GM18520 (cell line): ENCODE measurements at regions not wholly inside any gene's neighbourhood (a gene's known extent, or its start where the extent isn't known, plus 50 kb on each side); places are given as distances from the start of the nearest gene placed in this dataset.
"Not testable (repeated sequence)": the region's sequence is repeated elsewhere in the genome, so short reads cannot be mapped to it uniquely, and the experiment has no call there.

Experiments used
- ATAC-seq: cut with Tn5 transposase; IDR thresholded peaks from one replicate; pipeline ENCODE4 v1.9.1; 2021; ENCODE audit not compliant: unreplicated experiment

- no peak for ATAC-seq
Observed at GRCh38 chr19:29154163-29154562, 58.8 kb downstream of the UQCRFS1 start.

GRCh38 chr19:29145756-29146155, 67.2 kb downstream of the UQCRFS1 start:
- no peak for ATAC-seq

DNA sequence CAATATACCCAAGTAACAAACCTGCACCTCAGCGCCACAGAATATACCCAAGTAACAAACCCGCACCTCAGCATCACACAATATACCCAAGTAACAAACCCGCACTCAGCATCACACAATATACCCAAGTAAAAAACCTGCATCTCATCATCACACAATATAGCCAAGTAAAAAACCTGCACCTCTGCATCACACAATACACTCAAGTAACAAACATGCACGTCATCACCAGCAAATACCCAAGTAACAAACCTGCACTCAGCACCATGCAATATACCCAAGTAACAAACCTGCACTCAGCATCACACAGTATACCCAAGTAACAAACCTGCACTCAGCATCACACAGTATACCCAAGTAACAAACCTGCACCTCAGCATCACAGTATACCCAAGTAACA, 69.8 kb downstream of the UQCRFS1 start:
- ATAC-seq, result no peak

DNA sequence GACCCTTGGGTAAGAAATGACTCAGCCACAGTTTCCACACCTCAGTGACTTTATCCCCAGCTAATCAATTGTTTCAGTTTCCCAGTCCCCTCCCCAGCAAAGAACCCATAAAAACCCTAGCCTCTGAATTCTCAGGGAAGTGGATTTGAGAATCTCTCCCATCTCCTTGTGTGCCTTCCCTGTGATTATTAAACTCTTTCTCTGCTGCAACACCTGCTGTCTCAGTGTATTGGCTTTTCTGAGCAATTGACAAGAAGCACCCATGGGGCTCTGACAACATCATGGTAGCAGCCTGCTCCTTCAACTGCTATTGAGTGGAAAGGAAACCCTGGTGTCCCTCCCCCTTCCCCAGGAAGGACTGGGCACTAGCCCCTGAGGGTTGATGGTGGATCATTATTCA, 73.7 kb downstream of the UQCRFS1 start:
- ATAC-seq, result no peak

GRCh38 chr19:29138206-29138605, 74.7 kb downstream of the UQCRFS1 start:
- not testable (repeated sequence) for ATAC-seq

DNA sequence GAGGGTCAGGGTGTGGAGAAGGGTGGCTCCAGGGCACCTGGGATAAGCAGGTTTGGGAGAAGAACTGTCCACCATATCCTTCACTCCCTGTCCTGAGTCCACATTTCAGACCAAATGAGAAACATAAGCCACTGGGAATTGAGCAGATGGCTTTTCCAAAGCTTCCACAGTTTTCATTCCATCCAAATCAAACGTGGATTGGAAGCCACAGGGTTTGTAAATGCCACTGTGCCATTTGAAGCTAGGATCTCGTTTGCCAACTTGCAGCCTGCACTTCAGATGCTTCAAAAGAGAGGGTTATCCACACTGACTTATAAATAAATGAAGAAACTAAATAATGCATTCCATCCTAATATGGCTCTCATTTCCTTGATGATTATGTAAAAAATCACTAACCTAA, 81.5 kb downstream of the UQCRFS1 start:
- no peak for ATAC-seq

GRCh38 chr19:29129148-29129547, 83.8 kb downstream of the UQCRFS1 start:
- ATAC-seq, result no peak

- ATAC-seq, result no peak
Observed at GRCh38 chr19:29128203-29128602, 84.7 kb downstream of the UQCRFS1 start.

DNA sequence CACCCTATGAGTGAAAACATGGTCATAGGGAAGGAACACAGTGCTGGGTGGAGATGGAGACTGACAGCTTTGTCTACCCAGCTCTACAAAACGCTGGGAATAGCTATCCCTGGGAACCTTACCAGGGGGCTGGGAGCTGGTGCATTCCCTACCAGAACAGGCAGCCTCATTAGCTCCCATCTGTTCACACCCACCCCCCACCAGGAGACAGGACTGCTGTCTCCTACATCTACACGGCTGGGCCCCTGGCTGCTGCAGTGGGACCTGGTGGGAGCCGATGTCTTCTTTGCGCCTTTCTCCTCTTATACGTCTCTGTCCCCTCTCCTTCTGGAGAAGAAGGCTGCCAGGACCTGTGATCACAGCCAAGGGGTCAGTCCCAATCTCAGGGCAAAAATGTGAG, 90.8 kb downstream of the UQCRFS1 start:
- no peak for ATAC-seq

- no peak for ATAC-seq
Observed at GRCh38 chr19:29121684-29122083, 91.3 kb downstream of the UQCRFS1 start.

GRCh38 chr19:29120466-29120865, 92.5 kb downstream of the UQCRFS1 start:
- no peak for ATAC-seq

DNA sequence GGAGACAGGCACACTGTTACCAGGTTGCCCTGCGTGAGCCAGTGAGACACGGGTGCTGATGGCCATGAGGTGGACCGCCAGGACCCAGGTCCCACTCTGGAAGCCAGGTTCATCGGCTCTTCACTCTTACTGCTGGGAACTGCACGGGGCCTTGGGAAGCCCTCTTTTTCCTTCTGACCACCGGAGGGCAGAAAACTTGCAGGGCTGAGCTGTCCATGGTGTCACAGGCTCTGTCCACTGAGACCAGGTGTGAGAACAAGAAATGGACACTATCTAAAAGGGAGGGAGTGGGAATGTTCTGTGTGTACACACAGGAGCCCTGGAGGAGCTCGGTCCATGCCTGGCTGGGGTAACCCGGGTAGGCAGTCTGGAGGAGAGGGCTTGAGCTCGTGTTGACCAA, 93.4 kb downstream of the UQCRFS1 start:
- ATAC-seq, result no peak

GRCh38 chr19:29118389-29118788, 94.6 kb downstream of the UQCRFS1 start:
- no peak for ATAC-seq

GRCh38 chr19:29117926-29118325, 95.0 kb downstream of the UQCRFS1 start:
- ATAC-seq, result no peak

GRCh38 chr19:29115181-29115580, 97.8 kb downstream of the UQCRFS1 start:
- no peak for ATAC-seq

GRCh38 chr19:29113838-29114237, 99.1 kb downstream of the UQCRFS1 start:
- ATAC-seq, result no peak

DNA sequence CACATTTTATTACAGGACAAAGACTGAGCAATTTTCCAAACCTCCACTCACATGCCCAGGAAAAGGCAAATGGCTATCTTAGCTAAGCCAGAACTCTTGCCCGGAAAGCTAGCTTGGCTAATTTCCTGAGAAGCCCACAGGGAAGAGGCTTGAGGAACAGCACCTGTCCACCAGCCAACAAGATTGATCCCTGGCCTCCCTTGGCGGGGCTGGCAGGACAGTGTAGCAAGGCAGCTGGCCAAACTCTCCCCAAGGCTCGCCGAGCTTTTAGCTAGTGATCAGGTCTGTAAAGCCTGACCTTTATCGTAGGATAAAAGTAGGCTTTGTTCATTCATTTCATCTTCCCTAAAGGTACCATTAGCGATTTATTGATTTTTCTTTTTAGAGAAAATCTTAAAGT, 101.4 kb downstream of the UQCRFS1 start:
- no peak for ATAC-seq

- ATAC-seq, result no peak
Observed at GRCh38 chr19:29107831-29108230, 105.1 kb downstream of the UQCRFS1 start.

- ATAC-seq, result no peak
Observed at GRCh38 chr19:29106346-29106885, 106.5 kb downstream of the UQCRFS1 start.

GRCh38 chr19:29105629-29106292, 107.2 kb downstream of the UQCRFS1 start:
- no peak for ATAC-seq

DNA sequence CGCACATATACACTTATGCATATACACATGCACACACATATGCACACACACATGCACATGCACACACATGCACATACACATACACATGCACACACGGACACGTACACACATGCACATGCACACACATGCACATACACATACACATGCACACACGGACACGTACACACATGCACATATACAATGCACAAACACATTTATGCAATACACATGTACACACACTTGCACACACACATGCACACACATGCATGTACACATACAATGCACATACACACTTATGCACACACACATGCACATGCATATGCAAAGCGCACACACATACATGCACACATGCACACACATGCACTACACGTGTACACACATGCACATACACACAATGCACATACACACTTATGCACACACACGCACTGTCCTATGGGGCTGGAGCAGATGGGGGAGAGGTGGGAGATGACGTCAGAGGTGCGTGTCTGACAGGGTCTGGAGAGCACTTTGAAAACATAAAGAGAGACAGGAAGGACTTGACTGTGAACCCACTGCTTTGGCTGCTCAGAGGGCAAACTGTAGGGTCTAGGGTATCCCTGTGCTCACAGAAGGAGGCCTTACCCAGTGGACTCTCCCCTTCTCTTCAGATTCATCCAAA, 108.2 kb downstream of the UQCRFS1 start:
- no peak for ATAC-seq

DNA sequence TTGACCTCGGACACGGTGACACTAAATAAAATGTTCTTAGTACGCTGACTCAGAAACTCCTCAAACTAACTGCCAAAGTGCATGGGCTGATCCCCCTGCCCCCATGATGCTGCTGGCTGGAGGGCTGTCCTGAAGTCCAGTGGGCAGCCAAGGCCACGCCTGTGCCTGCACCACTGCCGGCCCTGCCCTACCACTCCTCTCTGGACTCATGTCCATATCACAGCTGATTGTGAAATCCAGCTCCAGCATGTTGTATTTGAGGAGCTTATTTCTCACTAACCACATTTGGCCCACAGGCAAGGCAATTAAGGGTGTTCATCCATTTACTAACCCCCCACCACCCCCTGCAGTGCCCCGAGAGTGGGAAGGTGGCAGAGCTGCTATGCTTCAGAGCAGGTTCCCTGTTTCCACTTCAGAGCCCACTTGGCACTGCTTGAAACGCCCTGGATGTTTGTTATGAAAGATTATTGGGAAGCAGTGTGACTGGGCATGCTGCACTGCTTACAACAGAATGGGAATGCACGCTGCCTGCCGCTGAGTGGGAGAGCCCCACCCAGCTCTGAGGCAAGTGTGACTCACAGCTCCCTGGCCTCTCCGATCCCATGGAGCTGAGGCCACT, 114.0 kb downstream of the UQCRFS1 start:
- ATAC-seq, result no peak
